ENCODE measurements at regions not wholly inside any gene's neighbourhood (a gene's known extent, or its start where the extent isn't known, plus 50 kb on each side); places are given as distances from the start of the nearest gene placed in this dataset.

DNA sequence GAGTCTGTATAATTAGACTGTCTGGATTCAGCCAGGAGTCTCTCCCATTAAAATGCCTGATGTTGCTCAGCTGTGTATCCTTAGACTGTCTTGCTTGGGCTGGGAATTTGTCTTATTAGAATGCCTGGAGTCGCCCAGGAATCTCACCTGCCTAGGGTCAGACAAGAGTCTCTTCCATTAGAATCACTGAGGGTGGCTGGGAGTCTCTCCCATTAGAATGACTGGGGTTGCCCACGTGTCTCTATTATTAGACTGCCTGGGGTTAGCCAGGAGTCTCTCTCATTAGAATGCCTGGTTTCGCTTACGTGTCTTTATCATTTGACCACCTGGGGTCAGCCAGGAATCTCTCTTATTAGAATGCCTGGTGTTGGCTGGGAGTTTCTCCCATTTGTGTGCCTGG, 1450.0 kb downstream of the UQCRFS1 start:
- TF ChIP-seq, protein P1, sequence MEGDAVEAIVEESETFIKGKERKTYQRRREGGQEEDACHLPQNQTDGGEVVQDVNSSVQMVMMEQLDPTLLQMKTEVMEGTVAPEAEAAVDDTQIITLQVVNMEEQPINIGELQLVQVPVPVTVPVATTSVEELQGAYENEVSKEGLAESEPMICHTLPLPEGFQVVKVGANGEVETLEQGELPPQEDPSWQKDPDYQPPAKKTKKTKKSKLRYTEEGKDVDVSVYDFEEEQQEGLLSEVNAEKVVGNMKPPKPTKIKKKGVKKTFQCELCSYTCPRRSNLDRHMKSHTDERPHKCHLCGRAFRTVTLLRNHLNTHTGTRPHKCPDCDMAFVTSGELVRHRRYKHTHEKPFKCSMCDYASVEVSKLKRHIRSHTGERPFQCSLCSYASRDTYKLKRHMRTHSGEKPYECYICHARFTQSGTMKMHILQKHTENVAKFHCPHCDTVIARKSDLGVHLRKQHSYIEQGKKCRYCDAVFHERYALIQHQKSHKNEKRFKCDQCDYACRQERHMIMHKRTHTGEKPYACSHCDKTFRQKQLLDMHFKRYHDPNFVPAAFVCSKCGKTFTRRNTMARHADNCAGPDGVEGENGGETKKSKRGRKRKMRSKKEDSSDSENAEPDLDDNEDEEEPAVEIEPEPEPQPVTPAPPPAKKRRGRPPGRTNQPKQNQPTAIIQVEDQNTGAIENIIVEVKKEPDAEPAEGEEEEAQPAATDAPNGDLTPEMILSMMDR (IDR thresholded peaks at IDR 0.05; ENCODE audit: extremely low read depth in 1 of 2, insufficient read depth in 1 of 2, low read depth in 1 of 2, low read length in 2 of 2) = no peak
- TF ChIP-seq MAX (IDR thresholded peaks at IDR 0.05; ENCODE audit: insufficient read depth, insufficient read length) (no peak), POLR2AphosphoS5 (IDR thresholded peaks at IDR 0.05; ENCODE audit: insufficient read depth, low read depth, low read length) (no peak), MYC (IDR thresholded peaks at IDR 0.05; ENCODE audit: low read depth, low read length) (no peak), POLR2A (IDR thresholded peaks at IDR 0.05; ENCODE audit: low read depth, low read length) (no peak), EZH2 (IDR thresholded peaks at IDR 0.05; ENCODE audit: borderline replicate concordance, low read depth, low read length, severe bottlenecking) (no peak)

Data from endothelial cell of umbilical vein (primary cell).